Activated T-cell treated with anti-CD3 and anti-CD28 coated beads, Interleukin-2, amount 50 U/mL, for 24 hours (primary cell): ENCODE measurements at regions not wholly inside any gene's neighbourhood (a gene's known extent, or its start where the extent isn't known, plus 50 kb on each side); places are given as distances from the start of the nearest gene placed in this dataset.
"Not testable (repeated sequence)": the region's sequence is repeated elsewhere in the genome, so short reads cannot be mapped to it uniquely, and the experiment has no call there.

Experiments
- DNase-seq: peaks from one replicate; pipeline ENCODE4 v3.0.0-alpha.2; 2020
- H3K27ac Mint-ChIP-seq: 2 replicates; pipeline ENCODE4 v1.8.0; 2020; ENCODE audit warnings: mild to moderate bottlenecking, mixed read lengths
- H3K27me3 Mint-ChIP-seq: 2 replicates; pipeline ENCODE4 v1.8.0; 2020; ENCODE audit warnings: mixed read lengths
- H3K36me3 Mint-ChIP-seq: 2 replicates; pipeline ENCODE4 v1.8.0; 2020; ENCODE audit warnings: low read depth, mixed read lengths
- H3K4me1 Mint-ChIP-seq: 2 replicates; pipeline ENCODE4 v1.8.0; 2020; ENCODE audit warnings: low read depth, mixed read lengths
- H3K4me3 Mint-ChIP-seq: 2 replicates; pipeline ENCODE4 v1.8.0; 2020; ENCODE audit warnings: mild to moderate bottlenecking, moderate library complexity, mixed read lengths
- H3K9me3 Mint-ChIP-seq: 2 replicates; pipeline ENCODE4 v1.8.0; 2020; ENCODE audit warnings: mixed read lengths

- no peak overlapping the region for H3K4me3 Mint-ChIP-seq
- no peak overlapping the region for H3K27ac Mint-ChIP-seq
- no peak for DNase-seq
- no peaks in the 10 kb centered on the region for H3K4me1 Mint-ChIP-seq
- no peaks in the 10 kb centered on the region for H3K9me3 Mint-ChIP-seq
- peaks cover 28% of the 10 kb centered on the region for H3K27me3 Mint-ChIP-seq
- H3K36me3 Mint-ChIP-seq: no peaks in the 10 kb centered on the region
Observed at GRCh38 chr20:48339986-48340882, 487.6 kb downstream of the PREX1 start.

DNA sequence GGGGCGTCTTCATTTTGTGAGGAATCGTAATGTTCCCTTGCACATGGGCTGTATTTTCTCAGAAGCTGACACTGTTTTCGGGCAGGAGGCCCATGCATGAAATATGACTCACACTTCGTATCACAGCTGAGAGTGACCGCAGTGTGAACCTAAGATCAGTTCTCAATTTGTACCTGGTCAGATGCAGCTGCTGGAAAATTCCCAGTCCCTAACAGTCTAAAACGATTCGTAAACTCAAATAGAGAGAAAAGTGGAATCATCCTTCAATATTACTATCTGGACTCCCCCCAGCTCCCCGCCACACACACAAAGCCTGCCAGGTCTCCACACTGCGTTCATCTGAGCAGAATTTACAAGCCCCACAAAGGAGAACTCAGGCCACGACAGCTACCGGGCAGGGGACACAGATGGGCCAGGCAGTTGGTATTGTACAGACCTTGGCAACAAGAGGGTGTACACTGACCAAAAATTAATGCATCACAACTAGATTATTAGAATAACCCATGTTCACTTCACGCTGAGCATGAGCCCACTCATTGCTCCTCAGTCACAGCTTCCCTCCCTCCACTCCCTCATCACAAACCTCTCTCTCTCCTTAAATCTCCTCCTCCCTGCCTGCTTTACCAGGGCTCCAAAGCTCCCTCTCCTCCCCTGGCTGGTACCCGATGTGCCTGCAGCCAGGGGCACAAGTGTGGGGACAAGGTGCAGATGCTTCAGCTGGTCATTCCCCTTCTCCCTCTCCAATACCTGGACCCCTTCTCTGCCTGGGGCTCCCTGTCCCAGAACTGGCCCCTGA, 488.4 kb downstream of the PREX1 start:
- Mint-ChIP-seq H3K27me3 (peaks cover 30% of the 10 kb centered on the region), H3K27ac (no peak overlapping the region), H3K9me3 (no peaks in the 10 kb centered on the region), H3K4me1 (no peaks in the 10 kb centered on the region), H3K36me3 (no peaks in the 10 kb centered on the region), H3K4me3 (no peak overlapping the region)
- DNase-seq: no peak

DNA sequence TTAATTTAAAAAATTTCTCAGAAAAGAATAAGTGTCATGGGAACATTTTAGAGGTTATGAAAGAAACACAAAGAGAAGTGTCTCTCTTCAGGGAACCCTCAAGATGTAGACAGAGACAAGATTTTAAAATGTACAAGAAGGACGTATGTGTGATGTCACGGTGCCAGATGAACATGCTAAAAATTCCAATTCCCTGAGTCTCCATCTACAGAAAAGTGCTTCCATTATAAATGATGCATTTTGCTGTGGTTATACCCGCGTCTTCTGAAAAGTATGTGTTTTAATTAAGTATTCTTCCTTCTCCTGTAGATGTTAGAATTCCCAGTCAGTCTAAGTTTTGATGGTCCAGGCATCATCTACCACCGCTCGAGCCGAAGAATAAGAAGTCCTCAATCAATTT, 489.1 kb downstream of the PREX1 start:
- no peak overlapping the region for H3K27ac Mint-ChIP-seq
- DNase-seq: no peak
- no peaks in the 10 kb centered on the region for H3K36me3 Mint-ChIP-seq
- no peak overlapping the region for H3K4me3 Mint-ChIP-seq
- peaks cover 29% of the 10 kb centered on the region for H3K27me3 Mint-ChIP-seq
- no peaks in the 10 kb centered on the region for H3K9me3 Mint-ChIP-seq
- H3K4me1 Mint-ChIP-seq: no peaks in the 10 kb centered on the region

GRCh38 chr20:48336597-48336996, 491.2 kb downstream of the PREX1 start:
- Mint-ChIP-seq H3K27me3 (peaks cover 25% of the 10 kb centered on the region), H3K9me3 (no peaks in the 10 kb centered on the region), H3K4me3 (no peak overlapping the region), H3K4me1 (no peaks in the 10 kb centered on the region), H3K27ac (no peak overlapping the region), H3K36me3 (no peaks in the 10 kb centered on the region)
- DNase-seq: no peak

GRCh38 chr20:48335308-48336050, 492.3 kb downstream of the PREX1 start:
- Mint-ChIP-seq H3K27me3 (peaks cover 26% of the 10 kb centered on the region), H3K4me3 (no peak overlapping the region), H3K36me3 (no peaks in the 10 kb centered on the region), H3K27ac (no peak overlapping the region), H3K4me1 (no peaks in the 10 kb centered on the region), H3K9me3 (no peaks in the 10 kb centered on the region)
- DNase-seq: no peak

DNA sequence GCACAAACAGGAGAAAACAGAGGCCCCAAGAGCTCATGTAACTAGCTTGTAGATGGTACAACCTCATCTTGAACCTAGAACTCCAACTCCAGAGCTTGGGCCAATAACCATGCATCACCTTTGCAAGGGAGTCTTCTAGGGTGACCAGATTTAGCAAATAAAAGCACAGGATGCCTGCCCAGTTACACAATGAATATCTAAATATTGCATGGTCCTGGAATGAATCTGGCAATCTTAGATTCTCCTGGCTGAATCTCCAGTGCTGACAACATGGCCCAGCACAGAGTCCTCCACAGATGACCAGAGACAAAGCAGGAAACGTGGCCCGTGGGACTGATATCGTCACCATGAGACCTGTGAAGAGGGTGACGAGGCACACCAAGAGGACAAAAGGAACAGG, 494.1 kb downstream of the PREX1 start:
- Mint-ChIP-seq H3K27me3 (peaks cover 26% of the 10 kb centered on the region), H3K4me3 (no peak overlapping the region), H3K9me3 (no peaks in the 10 kb centered on the region), H3K4me1 (no peaks in the 10 kb centered on the region), H3K36me3 (no peaks in the 10 kb centered on the region), H3K27ac (no peak overlapping the region)
- DNase-seq: no peak

- no peaks in the 10 kb centered on the region for H3K36me3 Mint-ChIP-seq
- no peaks in the 10 kb centered on the region for H3K9me3 Mint-ChIP-seq
- no peak overlapping the region for H3K27ac Mint-ChIP-seq
- no peaks in the 10 kb centered on the region for H3K4me1 Mint-ChIP-seq
- DNase-seq: no peak
- H3K27me3 Mint-ChIP-seq: peaks cover 30% of the 10 kb centered on the region
- no peak overlapping the region for H3K4me3 Mint-ChIP-seq
Observed at GRCh38 chr20:48332555-48332954, 495.2 kb downstream of the PREX1 start.

GRCh38 chr20:48331518-48332286, 496.1 kb downstream of the PREX1 start:
- Mint-ChIP-seq H3K9me3 (no peaks in the 10 kb centered on the region), H3K4me3 (no peak overlapping the region), H3K27ac (no peak overlapping the region), H3K4me1 (no peaks in the 10 kb centered on the region), H3K36me3 (no peaks in the 10 kb centered on the region), H3K27me3 (peaks cover 33% of the 10 kb centered on the region)
- no peak for DNase-seq

DNA sequence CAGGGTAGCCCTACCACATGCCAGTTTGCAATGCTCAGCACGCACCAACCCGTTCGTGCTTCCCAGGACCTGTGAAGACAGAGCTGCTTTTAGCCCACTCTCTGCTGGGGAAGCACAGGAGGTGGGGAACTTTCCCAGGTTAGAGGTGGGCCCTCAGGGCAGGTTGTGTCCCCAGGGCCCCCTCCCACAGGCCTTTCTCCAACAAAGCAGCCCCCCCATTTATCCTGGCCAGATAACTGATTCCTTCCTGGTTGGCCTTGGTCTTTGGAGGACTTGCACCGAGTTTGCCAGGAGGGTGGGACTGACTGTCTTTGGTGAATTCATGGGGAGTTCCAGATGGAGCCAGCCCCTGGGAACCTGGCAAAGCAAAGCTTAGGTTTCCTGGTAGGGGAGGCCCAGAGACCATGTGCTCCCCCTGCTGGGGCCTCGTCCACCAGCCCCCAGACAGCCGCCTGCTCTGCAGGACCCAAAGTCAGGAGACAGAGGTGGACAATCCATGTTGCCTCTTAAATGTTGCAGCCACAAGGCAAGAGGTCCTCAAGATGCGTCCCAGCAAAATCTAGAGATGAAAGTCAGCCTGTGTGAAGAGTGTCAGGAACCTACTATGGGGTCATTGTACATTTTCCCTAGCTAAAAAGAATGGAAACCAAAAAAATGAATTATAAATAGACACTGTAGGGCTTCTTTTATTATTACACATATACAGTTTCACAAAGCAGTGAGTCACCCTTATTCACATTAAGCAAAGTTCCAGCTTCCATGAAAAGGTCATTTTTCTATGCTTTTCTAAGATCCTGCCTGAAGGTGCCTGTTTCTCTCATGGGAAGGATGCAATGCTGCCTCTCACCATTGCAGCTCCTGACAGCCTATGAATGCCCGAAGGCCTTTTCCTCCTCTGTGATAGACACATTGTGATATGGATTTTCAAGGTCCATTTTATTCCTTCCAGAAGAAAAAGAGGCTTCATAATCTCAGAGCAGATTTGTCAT, 497.8 kb downstream of the PREX1 start:
- no peak for DNase-seq
- no peaks in the 10 kb centered on the region for H3K9me3 Mint-ChIP-seq
- no peak overlapping the region for H3K4me3 Mint-ChIP-seq

GRCh38 chr20:48329031-48329615, 498.7 kb downstream of the PREX1 start:
- peaks cover 29% of the 10 kb centered on the region for H3K27me3 Mint-ChIP-seq
- H3K4me3 Mint-ChIP-seq: no peak overlapping the region

More for the DNA sequence above, 497.8 kb downstream of the PREX1 start:
- no peaks in the 10 kb centered on the region for H3K4me1 Mint-ChIP-seq
- peaks cover 29% of the 10 kb centered on the region for H3K27me3 Mint-ChIP-seq
- no peaks in the 10 kb centered on the region for H3K36me3 Mint-ChIP-seq
- no peak overlapping the region for H3K27ac Mint-ChIP-seq

DNA sequence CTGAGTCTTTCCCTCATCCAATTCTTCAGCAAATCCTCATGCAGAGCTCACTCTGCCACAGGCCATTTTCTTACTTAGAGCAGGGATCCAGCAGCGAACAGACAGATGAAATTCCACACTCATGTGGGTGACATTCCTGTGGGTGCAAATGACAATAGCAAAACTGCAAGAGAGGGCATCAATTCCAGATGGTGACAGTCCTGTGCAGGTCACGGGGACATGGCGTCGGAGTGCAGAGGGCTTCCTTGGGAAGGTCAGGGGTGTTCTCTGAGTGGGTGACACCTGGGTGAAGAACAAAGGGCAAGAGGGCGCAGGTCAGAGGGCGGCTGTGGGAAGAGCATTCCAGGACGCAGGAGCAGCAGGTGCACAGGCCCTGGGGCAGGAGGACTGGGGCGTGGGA, 500.0 kb downstream of the PREX1 start:
- not testable (repeated sequence) for H3K4me1 Mint-ChIP-seq, H3K9me3 Mint-ChIP-seq, DNase-seq, H3K27ac Mint-ChIP-seq, H3K36me3 Mint-ChIP-seq, H3K4me3 Mint-ChIP-seq
- H3K27me3 Mint-ChIP-seq: peaks cover 26% of the 10 kb centered on the region

More at GRCh38 chr20:48329031-48329615, 498.7 kb downstream of the PREX1 start:
- no peak for DNase-seq
- no peak overlapping the region for H3K27ac Mint-ChIP-seq
- H3K4me1 Mint-ChIP-seq: no peaks in the 10 kb centered on the region
- H3K9me3 Mint-ChIP-seq: no peaks in the 10 kb centered on the region
- H3K36me3 Mint-ChIP-seq: no peaks in the 10 kb centered on the region

DNA sequence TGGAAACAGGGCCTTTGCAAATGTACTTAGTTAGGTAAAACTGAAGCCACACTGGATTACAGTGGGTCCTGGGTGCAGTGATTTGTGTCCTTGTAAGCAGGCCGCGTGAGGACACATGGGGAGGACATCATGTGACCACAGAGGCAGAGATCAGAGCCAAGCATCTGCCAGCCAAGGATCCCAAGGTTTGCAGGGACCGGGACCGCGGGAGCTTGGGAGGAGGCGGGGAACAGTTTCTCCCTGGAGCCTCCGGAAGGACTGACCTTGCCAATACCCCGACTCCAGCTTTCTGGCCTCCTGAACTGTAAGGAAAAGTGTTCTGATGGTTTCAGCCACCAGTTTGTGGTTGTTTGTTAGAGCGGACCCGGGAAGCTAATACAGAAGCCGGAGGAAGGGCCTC, 500.9 kb downstream of the PREX1 start:
- Mint-ChIP-seq H3K9me3 (no peaks in the 10 kb centered on the region), H3K4me3 (no peak overlapping the region)
- DNase-seq: no peak

DNA sequence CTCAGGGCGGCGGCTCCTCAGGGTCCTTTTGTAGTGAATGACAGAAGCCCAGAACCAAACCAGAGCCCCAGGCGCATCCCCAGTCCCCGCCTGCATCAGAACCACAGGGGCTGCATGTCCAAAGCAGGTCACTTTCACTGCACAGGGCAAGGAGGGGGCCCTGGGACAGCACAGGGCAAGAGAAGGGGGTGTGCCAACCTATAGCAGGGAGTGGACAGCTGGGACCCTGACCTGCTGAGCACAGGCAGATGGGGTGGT, 501.4 kb downstream of the PREX1 start:
- Mint-ChIP-seq H3K9me3 (no peaks in the 10 kb centered on the region), H3K27ac (no peak overlapping the region), H3K4me3 (no peak overlapping the region), H3K36me3 (no peaks in the 10 kb centered on the region), H3K27me3 (peaks cover 21% of the 10 kb centered on the region), H3K4me1 (no peaks in the 10 kb centered on the region)
- no peak for DNase-seq

More for the DNA sequence above, 500.9 kb downstream of the PREX1 start:
- H3K27ac Mint-ChIP-seq: no peak overlapping the region
- H3K27me3 Mint-ChIP-seq: peaks cover 25% of the 10 kb centered on the region
- H3K4me1 Mint-ChIP-seq: no peaks in the 10 kb centered on the region
- no peaks in the 10 kb centered on the region for H3K36me3 Mint-ChIP-seq
